Suprapubic skin (tissue), 3 donors: ENCODE measurements at regions not wholly inside any gene's neighbourhood (a gene's known extent, or its start where the extent isn't known, plus 50 kb on each side); places are given as distances from the start of the nearest gene placed in this dataset.

Experiments used
- POLR2A ChIP-seq, 2 donors: fragments of 450-650 bp; IDR thresholded peaks; one replicate each; pipeline ENCODE4 v1.6.1; 2017; ENCODE audit warnings: antibody characterized with exemption in 2 of 2, mild to moderate bottlenecking in 2 of 2, moderate library complexity in 2 of 2
- TF ChIP-seq, protein P1 (sequence below), 2 donors: fragments of 200-600 bp in 1 of 2; fragments of 450-650 bp in 1 of 2; sonication (generic) in 1 of 2; IDR thresholded peaks; one replicate each; pipeline ENCODE4 v1.5.1; 2016 to 2019; ENCODE audit warnings: antibody characterized with exemption in 2 of 2, mild to moderate bottlenecking in 1 of 2, moderate library complexity in 1 of 2

DNA sequence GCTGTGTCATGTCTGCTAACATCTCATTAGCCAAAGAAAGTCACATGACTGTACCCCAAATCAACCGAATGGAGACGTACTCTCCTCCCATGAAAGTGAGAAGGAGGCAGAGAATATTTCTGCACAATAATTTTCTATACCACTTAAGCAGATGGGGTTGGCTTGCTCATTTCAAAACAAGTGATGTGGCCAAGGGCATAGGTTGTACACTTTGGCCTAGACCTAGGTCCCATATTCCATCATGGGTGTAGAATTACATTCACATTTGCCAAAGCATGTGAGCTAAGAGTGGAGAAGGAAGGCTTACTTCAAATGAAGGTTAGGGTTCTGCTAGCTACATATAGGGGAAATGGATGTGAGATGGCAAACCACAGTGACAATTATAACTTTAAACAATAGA, 83.0 kb downstream of the ZNF365 start:
- no peak for TF ChIP-seq POLR2A (IDR thresholded peaks at IDR 0.05)
- TF ChIP-seq, protein P1, sequence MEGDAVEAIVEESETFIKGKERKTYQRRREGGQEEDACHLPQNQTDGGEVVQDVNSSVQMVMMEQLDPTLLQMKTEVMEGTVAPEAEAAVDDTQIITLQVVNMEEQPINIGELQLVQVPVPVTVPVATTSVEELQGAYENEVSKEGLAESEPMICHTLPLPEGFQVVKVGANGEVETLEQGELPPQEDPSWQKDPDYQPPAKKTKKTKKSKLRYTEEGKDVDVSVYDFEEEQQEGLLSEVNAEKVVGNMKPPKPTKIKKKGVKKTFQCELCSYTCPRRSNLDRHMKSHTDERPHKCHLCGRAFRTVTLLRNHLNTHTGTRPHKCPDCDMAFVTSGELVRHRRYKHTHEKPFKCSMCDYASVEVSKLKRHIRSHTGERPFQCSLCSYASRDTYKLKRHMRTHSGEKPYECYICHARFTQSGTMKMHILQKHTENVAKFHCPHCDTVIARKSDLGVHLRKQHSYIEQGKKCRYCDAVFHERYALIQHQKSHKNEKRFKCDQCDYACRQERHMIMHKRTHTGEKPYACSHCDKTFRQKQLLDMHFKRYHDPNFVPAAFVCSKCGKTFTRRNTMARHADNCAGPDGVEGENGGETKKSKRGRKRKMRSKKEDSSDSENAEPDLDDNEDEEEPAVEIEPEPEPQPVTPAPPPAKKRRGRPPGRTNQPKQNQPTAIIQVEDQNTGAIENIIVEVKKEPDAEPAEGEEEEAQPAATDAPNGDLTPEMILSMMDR (IDR thresholded peaks at IDR 0.05), result no peak
